PC-9 (cell line): ENCODE measurements at regions not wholly inside any gene's neighbourhood (a gene's known extent, or its start where the extent isn't known, plus 50 kb on each side); places are given as distances from the start of the nearest gene placed in this dataset.

Experiments
- CTCF ChIP-seq: fragments of 200-600 bp; sonication (generic); conservative IDR thresholded peaks from 2 replicates; pipeline ENCODE4 v1.6.1; 2017; ENCODE audit warnings: mixed run types, antibody characterized with exemption, mild to moderate bottlenecking, moderate library complexity
- EZH2 ChIP-seq: fragments of 200-600 bp; sonication (generic); IDR thresholded peaks from 2 replicates; pipeline ENCODE4 v1.8.0; 2017; ENCODE audit warnings: antibody characterized with exemption, low read depth

GRCh38 chr7:21011153-21011552 lies 224.5 kb upstream of the SP8 start:
- TF ChIP-seq CTCF = no peak
- no peak for TF ChIP-seq EZH2
